H9 (cell line): ENCODE measurements at regions not wholly inside any gene's neighbourhood (a gene's known extent, or its start where the extent isn't known, plus 50 kb on each side); places are given as distances from the start of the nearest gene placed in this dataset.

ENCODE experiments used
- DNase-seq: peaks from one replicate; pipeline ENCODE4 v3.0.0-alpha.2; 2017
- H2AFZ ChIP-seq: one replicate; pipeline ENCODE4 v1.6.1; 2013; ENCODE audit warnings: mild to moderate bottlenecking, low read length, control low read depth, moderate library complexity
- H2AK5ac ChIP-seq: 2 replicates; pipeline ENCODE4 v1.6.1; 2013; ENCODE audit warnings: low read length, control low read depth, mixed read lengths; ENCODE audit not compliant: insufficient read length
- H2BK120ac ChIP-seq: one replicate; pipeline ENCODE4 v1.6.1; 2013; ENCODE audit warnings: low read depth, mild to moderate bottlenecking, low read length, control low read depth, inconsistent platforms; ENCODE audit not compliant: poor library complexity, severe bottlenecking
- H2BK12ac ChIP-seq: 2 replicates; pipeline ENCODE4 v1.6.1; 2013; ENCODE audit warnings: low read length, control low read depth, mixed read lengths, low read depth; ENCODE audit not compliant: insufficient read length
- H2BK15ac ChIP-seq: 2 replicates; pipeline ENCODE4 v1.6.1; 2013; ENCODE audit warnings: low read depth, low read length, control low read depth
- H2BK20ac ChIP-seq: one replicate; pipeline ENCODE4 v1.6.1; 2013; ENCODE audit warnings: low read depth, mild to moderate bottlenecking, low read length, control low read depth, inconsistent platforms; ENCODE audit not compliant: poor library complexity, severe bottlenecking
- H2BK5ac ChIP-seq: 2 replicates; pipeline ENCODE4 v1.6.1; 2013; ENCODE audit warnings: low read length, control low read depth, mixed read lengths; ENCODE audit not compliant: insufficient read length
- H3K14ac ChIP-seq: 2 replicates; pipeline ENCODE4 v1.6.1; 2013; ENCODE audit warnings: low read length, control low read depth; ENCODE audit not compliant: insufficient read depth
- H3K18ac ChIP-seq: 2 replicates; pipeline ENCODE4 v1.6.1; 2013; ENCODE audit warnings: low read depth, mild to moderate bottlenecking, mixed read lengths, low read length, control low read depth; ENCODE audit not compliant: insufficient read length
- H3K23ac ChIP-seq: 2 replicates; pipeline ENCODE4 v1.6.1; 2013; ENCODE audit warnings: low read length, control low read depth, mixed read lengths, low read depth; ENCODE audit not compliant: insufficient read length
- H3K23me2 ChIP-seq: 2 replicates; pipeline ENCODE4 v1.6.1; 2013; ENCODE audit warnings: low read depth, mild to moderate bottlenecking, mixed read lengths, low read length, control low read depth; ENCODE audit not compliant: insufficient read length, poor library complexity, severe bottlenecking
- H3K27ac ChIP-seq: 2 replicates; pipeline ENCODE4 v1.5.1; 2013; ENCODE audit warnings: low read length, control low read depth, mixed read lengths, low read depth; ENCODE audit not compliant: insufficient read length
- H3K27me3 ChIP-seq: 2 replicates; pipeline ENCODE4 v1.6.1; 2013; ENCODE audit warnings: low read length, control low read depth, inconsistent platforms; ENCODE audit not compliant: insufficient read depth
- H3K4ac ChIP-seq: 2 replicates; pipeline ENCODE4 v1.6.1; 2013; ENCODE audit warnings: low read depth, mild to moderate bottlenecking, control low read depth, inconsistent platforms, low read length, moderate library complexity
- H3K4me1 ChIP-seq: 2 replicates; pipeline ENCODE4 v1.6.1; 2013; ENCODE audit warnings: low read length, control low read depth, inconsistent platforms; ENCODE audit not compliant: insufficient read depth
- H3K4me2 ChIP-seq: 2 replicates; pipeline ENCODE4 v1.6.1; 2013; ENCODE audit warnings: low read length, control low read depth, mixed read lengths; ENCODE audit not compliant: insufficient read length, insufficient read depth
- H3K56ac ChIP-seq: 2 replicates; pipeline ENCODE4 v1.6.1; 2013; ENCODE audit warnings: low read depth, mild to moderate bottlenecking, mixed read lengths, low read length, control low read depth; ENCODE audit not compliant: insufficient read length
- H3K79me1 ChIP-seq: 2 replicates; pipeline ENCODE4 v1.6.1; 2013; ENCODE audit warnings: low read depth, mild to moderate bottlenecking, moderate library complexity, low read length, control low read depth, inconsistent platforms; ENCODE audit not compliant: insufficient read depth, poor library complexity, severe bottlenecking
- H3K79me2 ChIP-seq: 2 replicates; pipeline ENCODE4 v1.6.1; 2013; ENCODE audit warnings: low read length, control low read depth, inconsistent platforms; ENCODE audit not compliant: insufficient read depth
- H3K9ac ChIP-seq: 2 replicates; pipeline ENCODE4 v1.6.1; 2013; ENCODE audit warnings: low read length, control low read depth, mixed read lengths; ENCODE audit not compliant: insufficient read length; ENCODE audit errors: extremely low read depth
- H3K9me3 ChIP-seq: one replicate; pipeline ENCODE4 v1.6.1; 2013; ENCODE audit warnings: low read depth, low read length, inconsistent platforms; ENCODE audit not compliant: control insufficient read depth
- H3T11ph ChIP-seq: one replicate; pipeline ENCODE4 v1.6.1; 2013; ENCODE audit warnings: mild to moderate bottlenecking, low read length, control low read depth, inconsistent platforms
- H4K20me1 ChIP-seq: one replicate; pipeline ENCODE4 v1.6.1; 2013; ENCODE audit not compliant: control insufficient read depth, insufficient read length, insufficient read depth
- H4K5ac ChIP-seq: 2 replicates; pipeline ENCODE4 v1.6.1; 2013; ENCODE audit warnings: low read depth, mild to moderate bottlenecking, mixed read lengths, low read length, control low read depth; ENCODE audit not compliant: insufficient read length
- H4K8ac ChIP-seq: replicated peaks from 2 replicates; pipeline ENCODE4 v1.6.1; 2013; ENCODE audit warnings: low read length, control low read depth, mixed read lengths, low read depth; ENCODE audit not compliant: insufficient read length
- H4K91ac ChIP-seq: 2 replicates; pipeline ENCODE4 v1.6.1; 2013; ENCODE audit warnings: low read depth, mild to moderate bottlenecking, moderate library complexity, mixed read lengths, low read length, control low read depth; ENCODE audit not compliant: insufficient read length
- H3K27ac Mint-ChIP-seq, 3 experiments: 2 replicates in 2 of 3; 3 replicates in 1 of 3; pipeline ENCODE4 v1.8.0; 2020 to 2021; ENCODE audit warnings: mixed read lengths in 3 of 3, mild to moderate bottlenecking in 1 of 3, moderate library complexity in 1 of 3
- H3K27me3 Mint-ChIP-seq: 2 replicates; pipeline ENCODE4 v1.8.0; 2021; ENCODE audit warnings: low read depth, mild to moderate bottlenecking, moderate library complexity, mixed read lengths
- H3K36me3 Mint-ChIP-seq, 3 experiments: 2 replicates in 2 of 3; 3 replicates in 1 of 3; pipeline ENCODE4 v1.8.0; 2020 to 2021; ENCODE audit warnings: low read depth in 3 of 3, mixed read lengths in 3 of 3; ENCODE audit not compliant: insufficient read depth in 1 of 3
- H3K4me1 Mint-ChIP-seq, 2 experiments: 2 replicates each; pipeline ENCODE4 v1.8.0; 2020; ENCODE audit warnings: mixed read lengths in 2 of 2
- H3K4me3 Mint-ChIP-seq, 2 experiments: 2 replicates in 1 of 2; 3 replicates in 1 of 2; pipeline ENCODE4 v1.8.0; 2020 to 2021; ENCODE audit warnings: mild to moderate bottlenecking in 2 of 2, mixed read lengths in 2 of 2, moderate library complexity in 1 of 2
- H3K9me3 Mint-ChIP-seq, 2 experiments: 2 replicates in 1 of 2; 3 replicates in 1 of 2; pipeline ENCODE4 v1.8.0; 2020; ENCODE audit warnings: mild to moderate bottlenecking in 2 of 2, mixed read lengths in 2 of 2, moderate library complexity in 1 of 2
- whole genome bisulfite sequencing: extraction: QIAGEN DNeasy Blood & Tissue Kit; methylation state at CpG from one replicate; pipeline ENCODE4 v1.1.7; 2013; ENCODE audit warnings: missing lambda C conversion rate, low lambda C conversion rate, mixed read lengths; ENCODE audit not compliant: insufficient read length; ENCODE audit errors: extremely low coverage; 5-methylcytosine and 5-hydroxymethylcytosine counted together
- TF ChIP-seq, protein P1 (sequence below): fragments of 200-600 bp; sonication (generic); conservative IDR thresholded peaks from 3 replicates; pipeline ENCODE4 v1.8.0; 2021; ENCODE audit warnings: antibody characterized with exemption, mild to moderate bottlenecking

DNA sequence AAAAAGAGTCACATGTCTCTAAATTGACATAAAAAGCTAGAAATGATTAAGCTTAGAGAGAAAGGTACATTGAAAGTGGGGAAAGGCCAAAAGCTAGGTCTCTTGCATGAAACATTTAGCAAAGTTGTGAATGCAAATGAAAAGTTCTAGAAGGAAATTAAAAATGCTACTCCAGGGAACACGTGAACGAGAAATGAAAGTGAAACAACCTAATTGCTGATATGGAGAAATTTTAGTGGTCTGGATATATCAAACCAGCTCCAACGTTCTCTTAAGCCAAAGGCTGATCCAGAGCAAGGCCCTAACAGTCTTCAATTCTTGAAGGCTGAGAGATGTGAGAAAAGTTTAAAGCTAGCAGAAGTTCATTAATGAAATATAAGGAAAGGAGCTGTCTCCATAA is 419.8 kb downstream of the SLITRK6 start:
- Mint-ChIP-seq H3K4me1 (no peaks in the 10 kb centered on the region), H3K27ac (no peak overlapping the region), H3K9me3 (no peaks in the 10 kb centered on the region), H3K27me3 (no peaks in the 10 kb centered on the region), H3K36me3 (no peaks in the 10 kb centered on the region), H3K4me3 (no peak overlapping the region)
- no peaks in the 10 kb centered on the region for H3K79me1 ChIP-seq
- H3K4me1 ChIP-seq: no peaks in the 10 kb centered on the region
- H4K91ac ChIP-seq: no peak overlapping the region
- H2AK5ac ChIP-seq: no peak overlapping the region
- no peak overlapping the region for H2BK5ac ChIP-seq
- H4K8ac ChIP-seq: no peak overlapping the region
- no peak overlapping the region for H2BK15ac ChIP-seq
- no peaks in the 10 kb centered on the region for H3K27me3 ChIP-seq
- H3K18ac ChIP-seq: no peak overlapping the region
- H3K27ac ChIP-seq: no peak overlapping the region
- no peaks in the 10 kb centered on the region for H3K23me2 ChIP-seq
- H3K4ac ChIP-seq: no peak overlapping the region
- no peaks in the 10 kb centered on the region for H3K9me3 ChIP-seq
- no peaks in the 10 kb centered on the region for H4K20me1 ChIP-seq
- H3K23ac ChIP-seq: no peak overlapping the region
- no peak overlapping the region for H2AFZ ChIP-seq
- no peak for DNase-seq
- WGBS: no CpG with 5 or more reads among the region's 3 CpGs
- H4K5ac ChIP-seq: no peak overlapping the region
- TF ChIP-seq, protein P1, sequence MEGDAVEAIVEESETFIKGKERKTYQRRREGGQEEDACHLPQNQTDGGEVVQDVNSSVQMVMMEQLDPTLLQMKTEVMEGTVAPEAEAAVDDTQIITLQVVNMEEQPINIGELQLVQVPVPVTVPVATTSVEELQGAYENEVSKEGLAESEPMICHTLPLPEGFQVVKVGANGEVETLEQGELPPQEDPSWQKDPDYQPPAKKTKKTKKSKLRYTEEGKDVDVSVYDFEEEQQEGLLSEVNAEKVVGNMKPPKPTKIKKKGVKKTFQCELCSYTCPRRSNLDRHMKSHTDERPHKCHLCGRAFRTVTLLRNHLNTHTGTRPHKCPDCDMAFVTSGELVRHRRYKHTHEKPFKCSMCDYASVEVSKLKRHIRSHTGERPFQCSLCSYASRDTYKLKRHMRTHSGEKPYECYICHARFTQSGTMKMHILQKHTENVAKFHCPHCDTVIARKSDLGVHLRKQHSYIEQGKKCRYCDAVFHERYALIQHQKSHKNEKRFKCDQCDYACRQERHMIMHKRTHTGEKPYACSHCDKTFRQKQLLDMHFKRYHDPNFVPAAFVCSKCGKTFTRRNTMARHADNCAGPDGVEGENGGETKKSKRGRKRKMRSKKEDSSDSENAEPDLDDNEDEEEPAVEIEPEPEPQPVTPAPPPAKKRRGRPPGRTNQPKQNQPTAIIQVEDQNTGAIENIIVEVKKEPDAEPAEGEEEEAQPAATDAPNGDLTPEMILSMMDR: no peak
- no peak overlapping the region for H3K4me2 ChIP-seq
- H2BK20ac ChIP-seq: no peak overlapping the region
- H3K79me2 ChIP-seq: no peaks in the 10 kb centered on the region
- no peak overlapping the region for H2BK120ac ChIP-seq
- no peak overlapping the region for H3T11ph ChIP-seq
- no peak overlapping the region for H3K9ac ChIP-seq
- no peak overlapping the region for H2BK12ac ChIP-seq
- H3K56ac ChIP-seq: no peak overlapping the region
- H3K14ac ChIP-seq: no peak overlapping the region
